ENCODE measurements at regions not wholly inside any gene's neighbourhood (a gene's known extent, or its start where the extent isn't known, plus 50 kb on each side); places are given as distances from the start of the nearest gene placed in this dataset.

GRCh38 chr18:58806826-58807714 is 57.6 kb upstream of the ZNF532 start:
- no peak overlapping the region for H3K4me3 ChIP-seq (ENCODE audit: extremely low read depth in 1 of 4, insufficient read depth in 2 of 4, low read depth in 3 of 4, low read length in 4 of 4)
- TF ChIP-seq, protein P1, sequence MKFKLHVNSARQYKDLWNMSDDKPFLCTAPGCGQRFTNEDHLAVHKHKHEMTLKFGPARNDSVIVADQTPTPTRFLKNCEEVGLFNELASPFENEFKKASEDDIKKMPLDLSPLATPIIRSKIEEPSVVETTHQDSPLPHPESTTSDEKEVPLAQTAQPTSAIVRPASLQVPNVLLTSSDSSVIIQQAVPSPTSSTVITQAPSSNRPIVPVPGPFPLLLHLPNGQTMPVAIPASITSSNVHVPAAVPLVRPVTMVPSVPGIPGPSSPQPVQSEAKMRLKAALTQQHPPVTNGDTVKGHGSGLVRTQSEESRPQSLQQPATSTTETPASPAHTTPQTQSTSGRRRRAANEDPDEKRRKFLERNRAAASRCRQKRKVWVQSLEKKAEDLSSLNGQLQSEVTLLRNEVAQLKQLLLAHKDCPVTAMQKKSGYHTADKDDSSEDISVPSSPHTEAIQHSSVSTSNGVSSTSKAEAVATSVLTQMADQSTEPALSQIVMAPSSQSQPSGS (IDR thresholded peaks at IDR 0.05; ENCODE audit: low read length) = no peak
- no peak for TF ChIP-seq TEAD4 (IDR thresholded peaks at IDR 0.05; ENCODE audit: low read depth, low read length)
- TF ChIP-seq TCF12 (IDR thresholded peaks at IDR 0.05; ENCODE audit: low read depth, low read length) = no peak
- no peak for TF ChIP-seq HDAC2 (IDR thresholded peaks at IDR 0.05; ENCODE audit: borderline replicate concordance in 1 of 2, low read depth in 2 of 2, low read length in 2 of 2)
- TF ChIP-seq NRF1 (IDR thresholded peaks at IDR 0.05; ENCODE audit: low read depth, low read length) = no peak
- TF ChIP-seq TAF7 (optimal IDR thresholded peaks at IDR 0.05; ENCODE audit: borderline replicate concordance, low read depth, low read length) = no peak
- TF ChIP-seq EP300 (IDR thresholded peaks at IDR 0.05; ENCODE audit: borderline replicate concordance in 1 of 2, low read depth in 2 of 2, low read length in 2 of 2) = no peak
- TF ChIP-seq GABPA (IDR thresholded peaks at IDR 0.05; ENCODE audit: borderline replicate concordance, insufficient read depth, low read length) = no peak

More at GRCh38 chr18:58806826-58807714, 57.6 kb upstream of the ZNF532 start:
- Histone ChIP-seq H2BK12ac (ENCODE audit: low read depth, low read length) (peak overlapping the region; percentile 96; the same call in 1 of the 2 replicates), H2BK15ac (ENCODE audit: low read length) (peak overlapping the region; percentile 77), H3K56ac (replicated peaks; ENCODE audit: insufficient read length, low read depth, low read length) (no peak overlapping the region), H3K27me3 (replicated peaks in 1 of 4; ENCODE audit: control insufficient read depth in 3 of 4, extremely low read depth in 1 of 4, insufficient read depth in 3 of 4, low read length in 3 of 4) (no peaks in the 10 kb centered on the region), H3K23ac (ENCODE audit: insufficient read length) (no peak overlapping the region), H3K4me2 (ENCODE audit: insufficient read depth in 1 of 2, low read depth in 2 of 2, low read length in 2 of 2) (no peak overlapping the region; a peak in 1 of 4 replicates), H3K79me1 (ENCODE audit: low read depth, low read length) (no peaks in the 10 kb centered on the region), H3K14ac (ENCODE audit: insufficient read length) (no peak overlapping the region), H3K9ac (replicated peaks in 1 of 4; ENCODE audit: extremely low read depth in 1 of 4, low read depth in 3 of 4, low read length in 3 of 4) (no peak overlapping the region), H2BK120ac (replicated peaks; ENCODE audit: low read depth, low read length) (peak overlapping the region; percentile 98), H3K27ac (ENCODE audit: low read depth, low read length) (0 out of 2 replicates have a peak overlapping the region, but pooled peaks have one; percentile 9), H4K8ac (ENCODE audit: extremely low read depth, insufficient read depth, low read length) (no peak overlapping the region), H2BK5ac (ENCODE audit: low read depth, low read length) (peak overlapping the region; percentile 78; the same call in 1 of the 2 replicates), H3K36me3 (ENCODE audit: control insufficient read depth in 2 of 4, insufficient read depth in 4 of 4, low read length in 3 of 4) (no peaks in the 10 kb centered on the region), H3K4ac (replicated peaks; ENCODE audit: insufficient read length, low read depth, low read length) (peak overlapping the region; percentile 95), H3K4me1 (replicated peaks in 1 of 4; ENCODE audit: control insufficient read depth in 3 of 4, insufficient read depth in 4 of 4, low read length in 3 of 4) (peaks cover 2 to 12% (median 8%) of the 10 kb centered on the region in 4 experiments; a peak in 6 of 7 replicates), H4K91ac (replicated peaks; ENCODE audit: insufficient read length, low read length) (peak overlapping the region; percentile 93), H4K5ac (ENCODE audit: insufficient read length, low read depth, low read length) (peak overlapping the region; percentile 57), H3K23me2 (ENCODE audit: low read depth, low read length) (no peaks in the 10 kb centered on the region), H2AFZ (ENCODE audit: low read length) (no peak overlapping the region), H2BK20ac (ENCODE audit: low read length) (peak overlapping the region; percentile 99; the same call in 1 of the 2 replicates), H3K79me2 (ENCODE audit: control insufficient read depth in 1 of 2, insufficient read depth in 2 of 2, low read length in 2 of 2) (no peaks in the 10 kb centered on the region), H3K9me3 (ENCODE audit: insufficient read depth in 2 of 2, low read depth in 1 of 2, low read length in 1 of 2) (no peaks in the 10 kb centered on the region), H4K20me1 (replicated peaks in 1 of 2; ENCODE audit: control insufficient read depth in 1 of 2, insufficient read depth in 2 of 2, low read length in 2 of 2) (no peaks in the 10 kb centered on the region), H3K18ac (ENCODE audit: extremely low read depth, low read length) (peak overlapping the region; percentile 89), H2AK5ac (ENCODE audit: low read depth, low read length) (peak overlapping the region; percentile 83; the same call in 1 of the 2 replicates)
- 73% methylated on average over 18 of the region's 20 CpGs; no CpG with 5 or more reads in 1 of the 2 experiments for WGBS, 2 experiments (ENCODE audit: extremely low coverage in 1 of 2, insufficient coverage in 1 of 2, insufficient read length in 1 of 2, insufficient replicate concordance in 2 of 2, low coverage in 1 of 2, low lambda C conversion rate in 2 of 2, missing lambda C conversion rate in 1 of 2)
- peak; percentile 13 for FAIRE-seq
- ChIA-PET CTCF (ENCODE audit: partially characterized antibody) (interaction anchor here (0.6 to 2.5 kb wide), 6 partner anchors 16 to 60 kb away, joined by 3 to 6 read pairs (median 3); no protein-coding TSS in a partner anchor), POLR2A (ENCODE audit: partially characterized antibody) (interaction anchor here (0.6 to 2.6 kb wide), 6 partner anchors 8 to 60 kb away, joined by 3 to 14 read pairs (median 4); no protein-coding TSS in a partner anchor)
- DNase-seq (ENCODE audit: low read depth in 1 of 2, low spot score in 2 of 2) = no peak

All from H1 (cell line).